Bronchial epithelial cell (primary cell): ENCODE measurements at regions not wholly inside any gene's neighbourhood (a gene's known extent, or its start where the extent isn't known, plus 50 kb on each side); places are given as distances from the start of the nearest gene placed in this dataset.

ENCODE experiments used
- DNase-seq: peaks from one replicate; pipeline ENCODE4 v3.0.0-alpha.2; 2010; ENCODE audit warnings: low read depth
- FAIRE-seq: peaks from 2 replicates; lab custom pipeline; 2011; peaks lifted over from hg19 to GRCh38; lab: Jason Lieb, UNC
- H3K27me3 ChIP-seq: 2 replicates; pipeline ENCODE4 v1.5.1; 2011; ENCODE audit warnings: low read length; ENCODE audit not compliant: control insufficient read depth, insufficient read depth
- H3K36me3 ChIP-seq: 2 replicates; pipeline ENCODE4 v1.5.1; 2011; ENCODE audit warnings: low read length; ENCODE audit not compliant: control insufficient read depth, insufficient read depth
- H3K4me3 ChIP-seq: 2 replicates; pipeline ENCODE4 v1.5.1; 2011; ENCODE audit warnings: mild to moderate bottlenecking, low read depth, low read length, control low read depth
- CTCF ChIP-seq: IDR thresholded peaks from 2 replicates; pipeline ENCODE4 v1.5.1; 2011; ENCODE audit warnings: mild to moderate bottlenecking, moderate library complexity, low read length, control low read depth, inconsistent platforms; ENCODE audit not compliant: insufficient read depth, severe bottlenecking

GRCh38 chr1:65065524-65066418 lies 82.2 kb upstream of the AK4 start:
- no peak for DNase-seq
- peak overlapping the region; percentile 72 for H3K4me3 ChIP-seq
- no peak for TF ChIP-seq CTCF
- no peak for FAIRE-seq
- no peaks in the 10 kb centered on the region for H3K36me3 ChIP-seq
- no peaks in the 10 kb centered on the region for H3K27me3 ChIP-seq

- FAIRE-seq, result no peak
- DNase-seq, result no peak
- Histone ChIP-seq H3K36me3 (no peaks in the 10 kb centered on the region), H3K27me3 (no peaks in the 10 kb centered on the region), H3K4me3 (peak overlapping the region; percentile 72)
- no peak for TF ChIP-seq CTCF
Measured at GRCh38 chr1:65066419-65066765, 81.6 kb upstream of the AK4 start.

GRCh38 chr1:65066766-65067490 lies 81.1 kb upstream of the AK4 start:
- Histone ChIP-seq H3K27me3 (no peaks in the 10 kb centered on the region), H3K36me3 (no peaks in the 10 kb centered on the region), H3K4me3 (peak overlapping the region; percentile 72)
- no peak for TF ChIP-seq CTCF
- no peak for DNase-seq
- FAIRE-seq, result no peak

- no peak for TF ChIP-seq CTCF
- DNase-seq, result peak; percentile 28
- FAIRE-seq, result no peak
- peak overlapping the region; percentile 72 for H3K4me3 ChIP-seq
- no peaks in the 10 kb centered on the region for H3K27me3 ChIP-seq
- no peaks in the 10 kb centered on the region for H3K36me3 ChIP-seq
Measured at GRCh38 chr1:65067491-65068201, 80.4 kb upstream of the AK4 start.

- peaks cover 1% of the 10 kb centered on the region for H3K27me3 ChIP-seq
- no peaks in the 10 kb centered on the region for H3K36me3 ChIP-seq
- H3K4me3 ChIP-seq, result peak overlapping the region; percentile 72
- FAIRE-seq (no peak), DNase-seq (no peak)
- TF ChIP-seq CTCF, result no peak
Measured at GRCh38 chr1:65068202-65069010, 79.6 kb upstream of the AK4 start.
